NT2/D1 (cell line): ENCODE measurements at regions not wholly inside any gene's neighbourhood (a gene's known extent, or its start where the extent isn't known, plus 50 kb on each side); places are given as distances from the start of the nearest gene placed in this dataset.

ENCODE experiments used
- SUZ12 ChIP-seq: IDR thresholded peaks from 2 replicates; pipeline ENCODE4 v1.6.1; 2011; ENCODE audit not compliant: insufficient read length, insufficient read depth; ENCODE audit errors: extremely low read depth
- YY1 ChIP-seq: IDR thresholded peaks from 2 replicates; pipeline ENCODE4 v1.6.1; 2011; ENCODE audit not compliant: insufficient read length, insufficient read depth

DNA sequence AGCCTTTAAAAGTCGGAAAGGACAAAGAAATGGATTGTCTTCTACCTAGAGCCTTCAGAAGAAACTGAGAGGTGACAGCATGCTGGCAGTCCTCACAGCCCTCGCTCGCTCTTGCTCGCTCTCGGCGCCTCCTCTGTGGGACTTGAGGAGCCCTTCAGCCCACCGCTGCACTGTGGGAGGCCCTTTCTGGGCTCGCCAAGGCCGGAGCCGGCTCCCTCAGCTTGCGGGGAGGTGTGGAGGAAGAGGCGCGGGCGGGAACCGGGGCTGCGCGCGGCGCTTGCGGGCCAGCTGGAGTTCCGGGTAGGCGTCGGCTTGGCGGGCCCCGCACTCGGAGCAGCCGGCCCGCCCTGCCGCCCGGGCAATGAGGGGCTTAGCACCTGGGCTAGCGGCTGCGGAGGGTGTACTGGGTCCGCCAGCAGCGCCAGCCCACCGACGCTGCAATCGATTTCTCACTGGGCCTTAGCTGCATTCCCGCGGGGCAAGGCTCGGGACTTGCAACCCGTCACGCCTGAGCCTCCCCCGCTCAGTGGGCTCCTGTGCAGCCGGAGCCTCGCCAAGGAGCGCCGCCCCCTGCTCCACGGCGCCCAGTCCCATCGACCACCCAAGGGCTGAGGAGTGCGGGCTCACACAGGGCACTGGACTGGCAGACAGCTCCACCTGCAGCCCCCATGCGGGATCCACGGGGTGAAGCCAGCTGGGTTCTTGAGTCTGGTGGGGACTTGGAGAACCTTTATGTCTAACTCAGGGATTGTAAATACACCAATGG lies 953.8 kb upstream of the GBE1 start:
- TF ChIP-seq SUZ12 (no peak), YY1 (no peak)
